T-helper 22 cell (primary cell): ENCODE measurements at regions not wholly inside any gene's neighbourhood (a gene's known extent, or its start where the extent isn't known, plus 50 kb on each side); places are given as distances from the start of the nearest gene placed in this dataset.

Source experiments
- DNase-seq: peaks from one replicate; pipeline ENCODE4 v3.0.0-alpha.2; 2020; ENCODE audit warnings: low read depth

- DNase-seq = no peak
These were observed 130.7 kb upstream of the KCNMB2 start for GRCh38 chr3:178405531-178405930.

GRCh38 chr3:178406206-178406605, 130.0 kb upstream of the KCNMB2 start:
- DNase-seq = no peak

GRCh38 chr3:178415384-178415783, 120.9 kb upstream of the KCNMB2 start:
- DNase-seq = no peak

GRCh38 chr3:178417736-178418135, 118.5 kb upstream of the KCNMB2 start:
- no peak for DNase-seq

- no peak for DNase-seq
These were observed 117.2 kb upstream of the KCNMB2 start for GRCh38 chr3:178419071-178419470.

- DNase-seq = no peak
These were observed 116.2 kb upstream of the KCNMB2 start for GRCh38 chr3:178420033-178420432.

GRCh38 chr3:178421069-178421468, 115.2 kb upstream of the KCNMB2 start:
- no peak for DNase-seq

- DNase-seq = no peak
These were observed 113.8 kb upstream of the KCNMB2 start for GRCh38 chr3:178422406-178422805.

GRCh38 chr3:178428037-178428436, 108.2 kb upstream of the KCNMB2 start:
- no peak for DNase-seq

- DNase-seq = no peak
These were observed 101.9 kb upstream of the KCNMB2 start for GRCh38 chr3:178434206-178434805.

- DNase-seq = no peak
These were observed 100.7 kb upstream of the KCNMB2 start for GRCh38 chr3:178435575-178435974.

- no peak for DNase-seq
These were observed 99.5 kb upstream of the KCNMB2 start for GRCh38 chr3:178436773-178437172.

- no peak for DNase-seq
These were observed 99.0 kb upstream of the KCNMB2 start for GRCh38 chr3:178437236-178437635.

- DNase-seq = no peak
These were observed 96.7 kb upstream of the KCNMB2 start for GRCh38 chr3:178439504-178439903.

GRCh38 chr3:178440043-178440442, 96.2 kb upstream of the KCNMB2 start:
- no peak for DNase-seq

GRCh38 chr3:178443634-178444033, 92.6 kb upstream of the KCNMB2 start:
- no peak for DNase-seq

GRCh38 chr3:178445139-178445538, 91.1 kb upstream of the KCNMB2 start:
- DNase-seq = no peak

- DNase-seq = no peak
These were observed 90.2 kb upstream of the KCNMB2 start for GRCh38 chr3:178446059-178446458.

GRCh38 chr3:178450476-178450875, 85.8 kb upstream of the KCNMB2 start:
- DNase-seq = no peak

- no peak for DNase-seq
These were observed 84.4 kb upstream of the KCNMB2 start for GRCh38 chr3:178451799-178452198.

- no peak for DNase-seq
These were observed 81.5 kb upstream of the KCNMB2 start for GRCh38 chr3:178454726-178455125.

GRCh38 chr3:178455226-178455625, 81.0 kb upstream of the KCNMB2 start:
- DNase-seq = no peak

- no peak for DNase-seq
These were observed 80.3 kb upstream of the KCNMB2 start for GRCh38 chr3:178455946-178456345.

- no peak for DNase-seq
These were observed 79.5 kb upstream of the KCNMB2 start for GRCh38 chr3:178456621-178457285.
